ENCODE measurements at regions not wholly inside any gene's neighbourhood (a gene's known extent, or its start where the extent isn't known, plus 50 kb on each side); places are given as distances from the start of the nearest gene placed in this dataset.
"Not testable (repeated sequence)": the region's sequence is repeated elsewhere in the genome, so short reads cannot be mapped to it uniquely, and the experiment has no call there.

DNA sequence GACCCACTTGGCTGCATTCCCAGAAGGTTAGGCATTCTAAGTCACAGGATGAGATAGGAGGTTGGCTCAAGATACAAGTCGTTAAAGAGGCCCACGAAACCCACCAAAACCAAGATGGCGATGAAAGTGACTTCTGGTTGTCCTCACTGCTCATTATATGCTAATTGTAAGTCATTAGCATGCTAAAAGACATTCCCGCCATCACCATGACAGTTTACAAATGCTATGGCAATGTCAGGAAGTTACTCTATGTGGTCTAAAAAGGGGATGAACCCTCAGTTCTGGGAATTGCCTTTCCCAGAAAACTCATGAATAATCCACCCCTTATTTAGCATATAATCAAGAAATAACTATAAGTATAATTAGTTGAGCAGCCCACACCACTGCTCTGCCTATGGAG lies 715.7 kb upstream of the TMPRSS15 start:
- intact Hi-C loops (cut with micrococcal nuclease); H3K4me1 ChIP-seq (replicated peaks in 1 of 2; ENCODE audit: control insufficient read depth in 2 of 2, insufficient read depth in 2 of 2, low read length in 2 of 2); POLR2A ChIA-PET; H3K27me3 ChIP-seq (ENCODE audit: control insufficient read depth in 2 of 2, insufficient read depth in 2 of 2, low read length in 2 of 2); BruUV-seq (replicated peaks); FAIRE-seq; H3K79me2 ChIP-seq (ENCODE audit: control insufficient read depth, insufficient read depth, low read length); H3K36me3 ChIP-seq (ENCODE audit: control insufficient read depth, insufficient read depth, low read length); CTCF ChIA-PET (ENCODE audit: low intra/inter-chr PET ratio); H3K9ac ChIP-seq (ENCODE audit: insufficient read depth in 1 of 2, low read depth in 2 of 2, low read length in 2 of 2); H3K4me2 ChIP-seq (ENCODE audit: insufficient read depth, low read length); H2AFZ ChIP-seq (ENCODE audit: low read depth, low read length); H3K9me3 ChIP-seq (replicated peaks; ENCODE audit: control insufficient read depth, insufficient read depth, low read depth, low read length); DNase-seq (ENCODE audit: extremely low read depth in 1 of 4, low spot score in 3 of 4); in situ Hi-C loops (cut with MboI); H3K4me3 ChIP-seq; H3K27ac ChIP-seq (ENCODE audit: extremely low read depth, low read depth, low read length); H4K20me1 ChIP-seq (replicated peaks; ENCODE audit: control insufficient read depth, insufficient read depth, low read length); H3K9me1 ChIP-seq (ENCODE audit: control insufficient read depth, insufficient read depth, low read length); ATAC-seq: not testable (repeated sequence)
- WGBS (ENCODE audit: insufficient coverage, low coverage, missing lambda C conversion rate), result 0% methylated on average over 4 of the region's 4 CpGs

DNA sequence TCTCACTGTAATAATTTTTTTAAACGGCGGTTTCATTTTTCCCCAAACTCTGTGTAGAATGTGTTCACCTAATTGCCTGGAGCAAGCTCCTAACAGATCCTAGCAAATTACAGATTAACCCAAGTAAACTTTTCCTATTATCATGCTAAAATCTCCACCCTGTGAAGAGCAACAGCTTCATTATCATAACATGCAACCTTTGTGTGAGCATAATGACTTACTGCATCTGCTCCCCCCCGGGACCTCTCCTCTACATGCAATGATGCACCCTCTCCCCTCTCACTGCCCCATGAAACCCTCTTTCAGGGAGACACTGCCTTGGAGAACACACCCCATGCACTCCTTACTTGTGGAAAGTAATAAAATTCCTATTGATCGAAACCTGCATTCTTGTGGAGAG lies 717.0 kb upstream of the TMPRSS15 start:
- BruUV-seq (replicated peaks), result no TSS peak
- in situ Hi-C loops (cut with MboI), result no loop called here
- H3K9me1 ChIP-seq (ENCODE audit: control insufficient read depth, insufficient read depth, low read length), result no peaks in the 10 kb centered on the region
- WGBS (ENCODE audit: insufficient coverage, low coverage, missing lambda C conversion rate), result 0% methylated on average over 4 of the region's 4 CpGs
- H3K9me3 ChIP-seq (replicated peaks; ENCODE audit: control insufficient read depth, insufficient read depth, low read depth, low read length), result no peaks in the 10 kb centered on the region
- H3K36me3 ChIP-seq (ENCODE audit: control insufficient read depth, insufficient read depth, low read length), result no peaks in the 10 kb centered on the region
- H3K9ac ChIP-seq (ENCODE audit: insufficient read depth in 1 of 2, low read depth in 2 of 2, low read length in 2 of 2), result no peak overlapping the region
- no peak overlapping the region for H2AFZ ChIP-seq (ENCODE audit: low read depth, low read length)
- FAIRE-seq, result no peak
- intact Hi-C loops (cut with micrococcal nuclease), result no loop called here
- no peaks in the 10 kb centered on the region for H3K4me1 ChIP-seq (replicated peaks in 1 of 2; ENCODE audit: control insufficient read depth in 2 of 2, insufficient read depth in 2 of 2, low read length in 2 of 2)
- ChIA-PET CTCF (ENCODE audit: low intra/inter-chr PET ratio) (no interaction called here), POLR2A (no interaction called here)
- DNase-seq (ENCODE audit: extremely low read depth in 1 of 4, low spot score in 3 of 4), result no peak
- no peak overlapping the region for H3K27ac ChIP-seq (ENCODE audit: extremely low read depth, low read depth, low read length)
- H3K79me2 ChIP-seq (ENCODE audit: control insufficient read depth, insufficient read depth, low read length), result no peaks in the 10 kb centered on the region
- H3K4me2 ChIP-seq (ENCODE audit: insufficient read depth, low read length), result no peak overlapping the region
- no peak for TF ChIP-seq ZNF143 (CRISPR knock-in tag; IDR thresholded peaks at IDR 0.05)
- TF ChIP-seq SAP30 (IDR thresholded peaks at IDR 0.05; ENCODE audit: borderline replicate concordance, insufficient read depth, low read depth, low read length, poor library complexity, severe bottlenecking), result no peak
- no peak for TF ChIP-seq ZNF347 (CRISPR knock-in tag; IDR thresholded peaks at IDR 0.05; ENCODE audit: low read depth)
- no peak for TF ChIP-seq STAT5B (CRISPR knock-in tag; IDR thresholded peaks at IDR 0.05)
- TF ChIP-seq BRCA1 (IDR thresholded peaks at IDR 0.05), result no peak
- TF ChIP-seq BRCA1 (CRISPR knock-in tag; IDR thresholded peaks at IDR 0.05), result no peak
- TF ChIP-seq IRF2 (CRISPR knock-in tag; IDR thresholded peaks at IDR 0.05), result no peak
- TF ChIP-seq TCF15 (CRISPR knock-in tag; IDR thresholded peaks at IDR 0.05), result no peak
- no peak for TF ChIP-seq ZSCAN32 (CRISPR knock-in tag; IDR thresholded peaks at IDR 0.05)
- no peak for TF ChIP-seq MAZ (CRISPR knock-in tag; conservative IDR thresholded peaks at IDR 0.05 in 1 of 2, IDR thresholded peaks at IDR 0.05 in 1 of 2)
- TF ChIP-seq ELF1 (tag; IDR thresholded peaks at IDR 0.05), result no peak
- TF ChIP-seq SP1 (CRISPR knock-in tag; IDR thresholded peaks at IDR 0.05), result no peak
- no peak for TF ChIP-seq SMARCA4 (IDR thresholded peaks at IDR 0.05)
- TF ChIP-seq ZBTB33 (CRISPR knock-in tag; IDR thresholded peaks at IDR 0.05), result no peak
- TF ChIP-seq ZBTB2 (IDR thresholded peaks at IDR 0.05), result no peak
- no peaks in the 10 kb centered on the region for H4K20me1 ChIP-seq (replicated peaks; ENCODE audit: control insufficient read depth, insufficient read depth, low read length)
- ATAC-seq, result no peak
- H3K27me3 ChIP-seq (ENCODE audit: control insufficient read depth in 2 of 2, insufficient read depth in 2 of 2, low read length in 2 of 2), result no peaks in the 10 kb centered on the region
- no peak overlapping the region for H3K4me3 ChIP-seq

All from K562 (cell line).